HepG2 (cell line): ENCODE measurements at regions not wholly inside any gene's neighbourhood (a gene's known extent, or its start where the extent isn't known, plus 50 kb on each side); places are given as distances from the start of the nearest gene placed in this dataset.

Experiments
- CEBPG ChIP-seq: IDR thresholded peaks from 2 replicates; pipeline ENCODE4 v1.6.1; 2016
- ELF4 ChIP-seq: sonication (generic); formaldehyde crosslinking; IDR thresholded peaks from 2 replicates; pipeline ENCODE4 v1.5.0; 2020; ENCODE audit warnings: missing genetic modification reagents, mild to moderate bottlenecking, moderate library complexity, borderline replicate concordance
- GABPA ChIP-seq, 2 experiments: IDR thresholded peaks; 2 replicates each; pipeline ENCODE4 v1.6.1; 2011 to 2016; ENCODE audit warnings: low read depth in 2 of 2, low read length in 1 of 2, missing biosample characterization in 1 of 2, missing genetic modification characterization in 1 of 2
- MED8 ChIP-seq: sonication (generic); formaldehyde crosslinking; IDR thresholded peaks from 2 replicates; pipeline ENCODE4 v1.8.1; 2023; ENCODE audit warnings: mild to moderate bottlenecking, missing genetic modification reagents; ENCODE audit not compliant: insufficient replicate concordance
- MZF1 ChIP-seq: sonication (generic); formaldehyde crosslinking; IDR thresholded peaks from 2 replicates; pipeline ENCODE4 v1.8.1; 2023; ENCODE audit warnings: mild to moderate bottlenecking, missing genetic modification reagents, borderline replicate concordance
- SAP130 ChIP-seq: IDR thresholded peaks from 2 replicates; pipeline ENCODE4 v1.6.1; 2016; ENCODE audit warnings: low read depth
- SOX6 ChIP-seq, 2 experiments: fragments of 450-650 bp in 1 of 2; sonication (generic) in 1 of 2; formaldehyde crosslinking in 1 of 2; IDR thresholded peaks; 2 replicates each; pipeline versions ENCODE4 v1.4.0 to v1.6.1; 2017 to 2020; ENCODE audit warnings: antibody characterized with exemption in 1 of 2, mild to moderate bottlenecking in 1 of 2, missing genetic modification reagents in 1 of 2
- SRF ChIP-seq: IDR thresholded peaks from 2 replicates; pipeline ENCODE4 v1.6.1; 2011; ENCODE audit warnings: mild to moderate bottlenecking, low read depth, low read length, moderate library complexity
- ZNF230 ChIP-seq: sonication (generic); formaldehyde crosslinking; IDR thresholded peaks from 2 replicates; pipeline ENCODE4 v1.4.0; 2020; ENCODE audit warnings: mild to moderate bottlenecking, missing genetic modification reagents
- ZNF263 ChIP-seq: sonication (generic); formaldehyde crosslinking; IDR thresholded peaks from 2 replicates; pipeline ENCODE4 v1.4.0; 2020; ENCODE audit warnings: missing genetic modification reagents
- ZNF350 ChIP-seq: sonication (generic); formaldehyde crosslinking; IDR thresholded peaks from 2 replicates; pipeline ENCODE4 v1.4.0; 2020; ENCODE audit warnings: mild to moderate bottlenecking, low read depth, missing genetic modification reagents, borderline replicate concordance
- ZNF558 ChIP-seq: sonication (generic); formaldehyde crosslinking; IDR thresholded peaks from 2 replicates; pipeline ENCODE4 v1.9.0; 2022; ENCODE audit warnings: mild to moderate bottlenecking, missing genetic modification reagents, borderline replicate concordance
- ZNF569 ChIP-seq: sonication (generic); formaldehyde crosslinking; IDR thresholded peaks from 2 replicates; pipeline ENCODE4 v1.5.0; 2020; ENCODE audit warnings: mild to moderate bottlenecking, missing genetic modification reagents, moderate library complexity, borderline replicate concordance
- TF ChIP-seq, protein P1 (sequence below): sonication (generic); formaldehyde crosslinking; conservative IDR thresholded peaks from 2 replicates; pipeline ENCODE4 v1.8.1; 2023; ENCODE audit warnings: missing genetic modification reagents
- TF ChIP-seq, protein P2 (sequence below), 2 experiments: sonication (generic) in 1 of 2; formaldehyde crosslinking in 1 of 2; IDR thresholded peaks; 2 replicates each; pipeline versions ENCODE4 v1.4.0 to v1.6.1; 2018 to 2020; ENCODE audit warnings: missing genetic modification reagents in 2 of 2, borderline replicate concordance in 1 of 2, low read depth in 1 of 2, mild to moderate bottlenecking in 1 of 2, missing biosample characterization in 1 of 2
- TF ChIP-seq, protein P3 (sequence below): sonication (generic); formaldehyde crosslinking; IDR thresholded peaks from 2 replicates; pipeline ENCODE4 v1.4.0; 2020; ENCODE audit warnings: missing genetic modification reagents
- TF ChIP-seq, protein P4 (sequence below): sonication (generic); formaldehyde crosslinking; IDR thresholded peaks from 2 replicates; pipeline ENCODE4 v1.4.0; 2020; ENCODE audit warnings: missing genetic modification reagents, borderline replicate concordance
- TF ChIP-seq, protein P5 (sequence below): IDR thresholded peaks from 2 replicates; pipeline ENCODE4 v1.6.1; 2016; ENCODE audit warnings: missing compliant biosample characterization, missing genetic modification reagents, borderline replicate concordance

DNA sequence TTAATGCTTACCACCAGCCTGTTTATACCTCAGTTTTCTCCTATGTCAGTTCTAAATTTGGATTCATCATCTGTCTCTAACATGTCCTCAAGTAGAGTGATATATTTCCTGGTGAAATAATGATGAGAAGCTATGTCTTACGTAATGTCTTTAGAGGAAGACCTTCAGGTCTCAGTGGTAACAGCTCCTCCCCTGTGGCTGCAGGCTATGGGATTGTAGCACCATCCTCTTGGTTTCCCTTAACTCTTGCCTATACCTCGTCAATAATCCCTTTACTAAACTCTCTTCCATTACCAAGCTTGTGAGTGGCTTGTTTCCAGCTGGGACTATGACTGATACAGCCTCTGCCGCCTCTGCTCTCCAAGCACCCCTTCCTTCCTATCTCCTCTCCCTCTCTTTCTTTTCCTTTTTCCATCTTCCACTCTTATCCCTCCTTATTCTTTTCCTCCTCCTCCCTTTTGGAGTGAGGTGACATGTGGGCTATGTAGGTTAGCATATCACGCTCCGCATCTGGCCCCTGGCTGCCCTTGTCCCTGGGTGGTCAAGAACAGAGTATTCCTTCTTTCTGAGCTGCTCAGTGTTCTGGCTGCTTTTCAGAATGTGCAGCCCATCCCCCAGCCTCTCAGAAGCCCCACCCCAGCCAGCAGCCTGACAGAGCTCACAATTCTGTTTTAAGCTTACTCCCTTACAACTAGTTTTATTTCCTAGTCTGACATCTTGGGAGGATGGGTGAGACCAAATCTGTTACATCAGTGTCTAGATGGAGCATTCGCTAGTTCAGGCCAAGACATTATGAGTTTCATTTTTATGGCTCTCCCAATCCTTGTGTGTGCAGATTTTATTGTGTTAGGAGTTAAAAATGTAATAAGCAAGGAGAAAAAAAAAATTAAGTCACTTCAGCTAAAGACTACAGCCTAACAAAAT is 75.0 kb upstream of the RNU6-1 start (continued):
- TF ChIP-seq, protein P1, sequence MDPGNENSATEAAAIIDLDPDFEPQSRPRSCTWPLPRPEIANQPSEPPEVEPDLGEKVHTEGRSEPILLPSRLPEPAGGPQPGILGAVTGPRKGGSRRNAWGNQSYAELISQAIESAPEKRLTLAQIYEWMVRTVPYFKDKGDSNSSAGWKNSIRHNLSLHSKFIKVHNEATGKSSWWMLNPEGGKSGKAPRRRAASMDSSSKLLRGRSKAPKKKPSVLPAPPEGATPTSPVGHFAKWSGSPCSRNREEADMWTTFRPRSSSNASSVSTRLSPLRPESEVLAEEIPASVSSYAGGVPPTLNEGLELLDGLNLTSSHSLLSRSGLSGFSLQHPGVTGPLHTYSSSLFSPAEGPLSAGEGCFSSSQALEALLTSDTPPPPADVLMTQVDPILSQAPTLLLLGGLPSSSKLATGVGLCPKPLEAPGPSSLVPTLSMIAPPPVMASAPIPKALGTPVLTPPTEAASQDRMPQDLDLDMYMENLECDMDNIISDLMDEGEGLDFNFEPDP = no peak
- TF ChIP-seq, protein P2, sequence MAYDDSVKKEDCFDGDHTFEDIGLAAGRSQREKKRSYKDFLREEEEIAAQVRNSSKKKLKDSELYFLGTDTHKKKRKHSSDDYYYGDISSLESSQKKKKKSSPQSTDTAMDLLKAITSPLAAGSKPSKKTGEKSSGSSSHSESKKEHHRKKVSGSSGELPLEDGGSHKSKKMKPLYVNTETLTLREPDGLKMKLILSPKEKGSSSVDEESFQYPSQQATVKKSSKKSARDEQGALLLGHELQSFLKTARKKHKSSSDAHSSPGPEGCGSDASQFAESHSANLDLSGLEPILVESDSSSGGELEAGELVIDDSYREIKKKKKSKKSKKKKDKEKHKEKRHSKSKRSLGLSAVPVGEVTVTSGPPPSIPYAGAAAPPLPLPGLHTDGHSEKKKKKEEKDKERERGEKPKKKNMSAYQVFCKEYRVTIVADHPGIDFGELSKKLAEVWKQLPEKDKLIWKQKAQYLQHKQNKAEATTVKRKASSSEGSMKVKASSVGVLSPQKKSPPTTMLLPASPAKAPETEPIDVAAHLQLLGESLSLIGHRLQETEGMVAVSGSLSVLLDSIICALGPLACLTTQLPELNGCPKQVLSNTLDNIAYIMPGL (CRISPR knock-in tag; IDR thresholded peaks at IDR 0.05; ENCODE audit: borderline replicate concordance in 1 of 2, low read depth in 1 of 2) = no peak
- TF ChIP-seq SRF (no peak), GABPA (IDR thresholded peaks at IDR 0.05; ENCODE audit: low read depth, low read length) (no peak), GABPA (CRISPR knock-in tag; IDR thresholded peaks at IDR 0.05; ENCODE audit: low read depth) (no peak), MED8 (no peak), ZNF263 (no peak), MZF1 (CRISPR knock-in tag) (no peak), ZNF350 (no peak), SAP130 (no peak), CEBPG (CRISPR knock-in tag) (peak; percentile 42; the same call in 1 of the 2 replicates), ZNF569 (no peak), SOX6 (IDR thresholded peaks at IDR 0.05) (no peak), SOX6 (CRISPR knock-in tag; IDR thresholded peaks at IDR 0.05) (no peak), ELF4 (CRISPR knock-in tag) (no peak), ZNF558 (CRISPR knock-in tag) (no peak), ZNF230 (no peak)
- TF ChIP-seq, protein P3, sequence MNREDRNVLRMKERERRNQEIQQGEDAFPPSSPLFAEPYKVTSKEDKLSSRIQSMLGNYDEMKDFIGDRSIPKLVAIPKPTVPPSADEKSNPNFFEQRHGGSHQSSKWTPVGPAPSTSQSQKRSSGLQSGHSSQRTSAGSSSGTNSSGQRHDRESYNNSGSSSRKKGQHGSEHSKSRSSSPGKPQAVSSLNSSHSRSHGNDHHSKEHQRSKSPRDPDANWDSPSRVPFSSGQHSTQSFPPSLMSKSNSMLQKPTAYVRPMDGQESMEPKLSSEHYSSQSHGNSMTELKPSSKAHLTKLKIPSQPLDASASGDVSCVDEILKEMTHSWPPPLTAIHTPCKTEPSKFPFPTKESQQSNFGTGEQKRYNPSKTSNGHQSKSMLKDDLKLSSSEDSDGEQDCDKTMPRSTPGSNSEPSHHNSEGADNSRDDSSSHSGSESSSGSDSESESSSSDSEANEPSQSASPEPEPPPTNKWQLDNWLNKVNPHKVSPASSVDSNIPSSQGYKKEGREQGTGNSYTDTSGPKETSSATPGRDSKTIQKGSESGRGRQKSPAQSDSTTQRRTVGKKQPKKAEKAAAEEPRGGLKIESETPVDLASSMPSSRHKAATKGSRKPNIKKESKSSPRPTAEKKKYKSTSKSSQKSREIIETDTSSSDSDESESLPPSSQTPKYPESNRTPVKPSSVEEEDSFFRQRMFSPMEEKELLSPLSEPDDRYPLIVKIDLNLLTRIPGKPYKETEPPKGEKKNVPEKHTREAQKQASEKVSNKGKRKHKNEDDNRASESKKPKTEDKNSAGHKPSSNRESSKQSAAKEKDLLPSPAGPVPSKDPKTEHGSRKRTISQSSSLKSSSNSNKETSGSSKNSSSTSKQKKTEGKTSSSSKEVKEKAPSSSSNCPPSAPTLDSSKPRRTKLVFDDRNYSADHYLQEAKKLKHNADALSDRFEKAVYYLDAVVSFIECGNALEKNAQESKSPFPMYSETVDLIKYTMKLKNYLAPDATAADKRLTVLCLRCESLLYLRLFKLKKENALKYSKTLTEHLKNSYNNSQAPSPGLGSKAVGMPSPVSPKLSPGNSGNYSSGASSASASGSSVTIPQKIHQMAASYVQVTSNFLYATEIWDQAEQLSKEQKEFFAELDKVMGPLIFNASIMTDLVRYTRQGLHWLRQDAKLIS (CRISPR knock-in tag) = no peak; the same call in 1 of the 2 replicates
- TF ChIP-seq, protein P4, sequence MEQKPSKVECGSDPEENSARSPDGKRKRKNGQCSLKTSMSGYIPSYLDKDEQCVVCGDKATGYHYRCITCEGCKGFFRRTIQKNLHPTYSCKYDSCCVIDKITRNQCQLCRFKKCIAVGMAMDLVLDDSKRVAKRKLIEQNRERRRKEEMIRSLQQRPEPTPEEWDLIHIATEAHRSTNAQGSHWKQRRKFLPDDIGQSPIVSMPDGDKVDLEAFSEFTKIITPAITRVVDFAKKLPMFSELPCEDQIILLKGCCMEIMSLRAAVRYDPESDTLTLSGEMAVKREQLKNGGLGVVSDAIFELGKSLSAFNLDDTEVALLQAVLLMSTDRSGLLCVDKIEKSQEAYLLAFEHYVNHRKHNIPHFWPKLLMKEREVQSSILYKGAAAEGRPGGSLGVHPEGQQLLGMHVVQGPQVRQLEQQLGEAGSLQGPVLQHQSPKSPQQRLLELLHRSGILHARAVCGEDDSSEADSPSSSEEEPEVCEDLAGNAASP (CRISPR knock-in tag) = no peak
- TF ChIP-seq, protein P5, sequence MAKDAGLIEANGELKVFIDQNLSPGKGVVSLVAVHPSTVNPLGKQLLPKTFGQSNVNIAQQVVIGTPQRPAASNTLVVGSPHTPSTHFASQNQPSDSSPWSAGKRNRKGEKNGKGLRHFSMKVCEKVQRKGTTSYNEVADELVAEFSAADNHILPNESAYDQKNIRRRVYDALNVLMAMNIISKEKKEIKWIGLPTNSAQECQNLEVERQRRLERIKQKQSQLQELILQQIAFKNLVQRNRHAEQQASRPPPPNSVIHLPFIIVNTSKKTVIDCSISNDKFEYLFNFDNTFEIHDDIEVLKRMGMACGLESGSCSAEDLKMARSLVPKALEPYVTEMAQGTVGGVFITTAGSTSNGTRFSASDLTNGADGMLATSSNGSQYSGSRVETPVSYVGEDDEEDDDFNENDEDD (CRISPR knock-in tag) = no peak
